NCI-H1092 treated with DMSO at 0.1 percent for 48 hours (cell line): ENCODE measurements at regions not wholly inside any gene's neighbourhood (a gene's known extent, or its start where the extent isn't known, plus 50 kb on each side); places are given as distances from the start of the nearest gene placed in this dataset.

Experiments used
- DNase-seq: peaks from one replicate; lab custom pipeline; 2025; lab: John Stamatoyannopoulos, UW

- DNase-seq, result no peak
Observed at GRCh38 chr7:53965716-53966115, 576.5 kb upstream of the VSTM2A start.

- no peak for DNase-seq
Observed at GRCh38 chr7:53983480-53983879, 558.7 kb upstream of the VSTM2A start.

- no peak for DNase-seq
Observed at GRCh38 chr7:53984776-53985175, 557.4 kb upstream of the VSTM2A start.

DNA sequence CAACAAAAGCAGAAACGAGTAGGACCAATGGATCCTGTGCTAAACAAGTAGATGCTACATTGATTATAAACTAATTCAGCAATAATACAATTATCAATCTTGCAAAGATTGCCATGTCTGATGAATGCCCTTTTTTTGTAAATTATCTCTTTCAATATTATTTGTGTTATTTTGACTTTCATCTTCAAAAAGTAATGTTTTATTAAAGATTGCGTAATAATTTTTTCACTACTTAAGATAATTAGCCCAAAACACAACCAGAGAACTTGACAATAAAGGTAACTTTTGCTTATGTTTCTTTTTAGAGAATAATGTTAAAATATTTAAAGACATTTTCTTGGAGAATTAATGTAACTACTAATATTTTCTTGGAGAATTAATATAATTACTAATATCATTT, 553.8 kb upstream of the VSTM2A start:
- DNase-seq, result no peak

- DNase-seq, result no peak
Observed at GRCh38 chr7:53993224-53993623, 549.0 kb upstream of the VSTM2A start.

GRCh38 chr7:53996876-53997275, 545.3 kb upstream of the VSTM2A start:
- DNase-seq, result no peak

DNA sequence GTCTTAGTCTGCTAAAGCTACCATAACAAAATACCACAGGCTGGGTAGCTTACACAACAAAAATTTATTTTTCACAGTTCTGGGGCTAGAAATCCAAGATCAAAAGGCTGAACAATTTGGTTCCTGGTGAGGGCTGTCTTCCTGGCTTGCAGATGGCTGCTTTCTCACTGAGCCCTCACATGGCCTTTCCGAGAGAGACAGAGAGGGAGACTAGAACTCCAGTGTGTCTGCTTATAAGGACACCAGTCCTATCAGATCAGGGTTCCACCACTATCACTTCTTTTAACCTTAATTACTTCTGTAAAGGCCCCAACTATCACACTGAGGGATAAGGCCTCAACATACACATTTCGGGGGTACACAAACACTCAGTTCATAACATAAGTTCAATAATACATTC, 527.4 kb upstream of the VSTM2A start:
- no peak for DNase-seq

DNA sequence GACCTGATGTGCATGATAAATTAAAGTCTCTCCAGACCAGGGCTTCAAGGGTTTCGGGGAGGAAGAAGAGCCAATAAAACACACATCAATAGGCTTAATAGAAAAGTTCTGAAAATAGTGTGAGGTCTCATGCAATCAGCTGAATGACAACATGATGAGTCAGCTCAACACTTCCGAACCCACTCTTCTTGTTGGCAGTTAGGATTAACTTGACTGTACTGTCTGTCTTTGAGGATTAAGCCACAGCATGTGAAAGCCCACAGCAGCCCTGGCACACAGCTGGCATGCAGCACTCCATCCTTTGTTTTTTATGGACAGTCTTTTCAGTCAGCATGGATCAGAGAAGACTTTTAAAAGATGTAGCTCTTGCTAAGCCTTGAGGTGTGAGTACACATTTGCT, 526.9 kb upstream of the VSTM2A start:
- DNase-seq, result no peak

DNA sequence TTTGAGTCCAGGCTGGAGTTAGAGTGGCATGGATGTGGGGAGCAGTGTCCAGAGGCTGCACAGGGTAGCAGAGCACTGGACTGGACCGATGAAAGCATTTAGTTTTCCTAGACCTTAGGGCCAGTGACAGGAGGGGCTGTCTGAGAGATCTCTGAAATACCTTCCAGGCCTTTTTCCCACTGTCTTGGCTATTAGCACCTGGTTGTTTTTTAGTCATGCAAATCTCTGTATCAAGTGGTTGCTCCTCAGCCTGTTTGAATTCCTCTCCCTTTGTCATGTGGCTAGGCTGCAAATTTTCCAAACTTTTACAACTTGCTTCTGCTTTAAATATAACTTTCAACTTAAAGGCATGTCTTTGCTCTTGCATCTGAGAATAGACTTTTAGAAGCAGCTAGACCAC, 504.3 kb upstream of the VSTM2A start:
- no peak for DNase-seq

DNA sequence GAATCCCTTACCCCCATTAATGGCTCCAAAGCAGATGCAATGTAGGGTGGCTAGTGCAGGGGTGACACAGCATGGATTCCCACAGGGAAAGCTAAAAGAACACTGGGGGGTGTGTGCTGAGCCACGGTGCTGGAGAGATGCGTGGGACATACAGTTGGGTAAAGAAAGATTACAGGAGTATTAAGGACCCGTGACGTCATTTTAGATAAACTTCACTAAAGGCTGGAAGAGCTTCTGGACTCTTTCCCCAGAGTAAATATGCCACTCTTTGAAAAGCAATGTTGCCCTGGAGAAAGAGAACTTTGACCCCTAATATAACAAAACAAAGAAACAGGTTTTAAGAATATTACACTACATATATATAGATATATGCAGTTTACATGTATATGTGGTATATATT, 481.5 kb upstream of the VSTM2A start:
- DNase-seq, result no peak

GRCh38 chr7:54066643-54067042, 475.5 kb upstream of the VSTM2A start:
- no peak for DNase-seq

- DNase-seq, result no peak
Observed at GRCh38 chr7:54069843-54070242, 472.3 kb upstream of the VSTM2A start.

- no peak for DNase-seq
Observed at GRCh38 chr7:54072710-54073109, 469.5 kb upstream of the VSTM2A start.

DNA sequence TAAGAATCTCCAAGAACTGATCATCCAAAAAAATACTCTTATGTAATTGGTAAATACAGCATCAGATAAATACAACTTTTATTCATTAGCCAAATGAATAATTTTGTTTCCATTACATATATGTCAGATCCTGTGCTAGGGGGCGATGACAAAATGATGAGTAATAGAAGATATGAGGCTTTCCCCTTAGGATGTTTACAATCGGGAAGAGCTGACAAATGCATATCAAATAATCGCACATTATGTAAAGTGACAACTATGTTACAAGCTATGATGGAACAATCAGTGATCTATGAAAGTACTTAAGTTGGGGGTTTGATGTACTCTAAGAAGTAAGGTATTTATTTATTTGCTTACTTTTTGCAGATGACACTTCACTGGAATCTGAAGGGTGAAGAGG, 465.6 kb upstream of the VSTM2A start:
- no peak for DNase-seq

DNA sequence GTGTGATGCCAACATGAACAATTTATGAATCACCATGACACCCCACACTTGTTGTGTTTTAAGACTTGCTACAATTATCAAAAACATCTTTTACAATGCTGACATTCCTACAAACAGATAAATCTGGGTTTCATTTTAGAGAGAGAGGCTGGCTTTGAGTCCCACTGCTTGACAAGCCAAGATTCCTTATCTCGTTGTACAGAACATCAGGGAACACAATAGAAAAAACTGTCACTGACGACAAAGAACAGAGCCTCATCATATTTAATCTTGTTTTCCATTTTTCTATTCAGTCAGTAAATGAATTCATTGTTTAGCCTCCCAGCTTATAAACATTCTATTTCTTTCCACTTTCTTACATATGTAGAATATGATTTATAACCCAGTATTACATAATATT, 461.6 kb upstream of the VSTM2A start:
- DNase-seq, result no peak

GRCh38 chr7:54080971-54081370, 461.2 kb upstream of the VSTM2A start:
- no peak for DNase-seq

DNA sequence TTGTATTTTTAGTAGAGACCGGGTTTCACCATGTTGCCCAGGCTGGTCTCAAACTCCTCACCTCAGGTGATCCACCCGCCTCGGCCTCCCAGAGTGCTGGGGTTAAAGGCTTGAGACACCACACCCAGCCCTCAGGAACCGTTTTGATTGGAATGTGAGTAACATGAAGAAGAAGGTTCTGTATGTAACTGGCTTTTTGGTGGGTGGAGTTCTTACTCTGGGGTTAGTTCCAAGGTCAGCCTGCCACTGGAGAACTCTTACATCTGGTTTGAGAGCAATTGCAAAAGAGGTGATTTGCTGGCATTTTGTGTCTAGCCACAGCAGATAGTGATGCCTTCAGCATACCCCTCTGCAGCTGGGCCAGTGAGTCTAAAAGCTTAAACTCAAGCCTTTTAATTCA, 457.8 kb upstream of the VSTM2A start:
- no peak for DNase-seq

- DNase-seq, result no peak
Observed at GRCh38 chr7:54090652-54091213, 451.4 kb upstream of the VSTM2A start.

GRCh38 chr7:54091322-54091721, 450.9 kb upstream of the VSTM2A start:
- no peak for DNase-seq

GRCh38 chr7:54097886-54098285, 444.3 kb upstream of the VSTM2A start:
- DNase-seq, result no peak

- no peak for DNase-seq
Observed at GRCh38 chr7:54109501-54109900, 432.7 kb upstream of the VSTM2A start.

- no peak for DNase-seq
Observed at GRCh38 chr7:54111814-54112511, 430.2 kb upstream of the VSTM2A start.

DNA sequence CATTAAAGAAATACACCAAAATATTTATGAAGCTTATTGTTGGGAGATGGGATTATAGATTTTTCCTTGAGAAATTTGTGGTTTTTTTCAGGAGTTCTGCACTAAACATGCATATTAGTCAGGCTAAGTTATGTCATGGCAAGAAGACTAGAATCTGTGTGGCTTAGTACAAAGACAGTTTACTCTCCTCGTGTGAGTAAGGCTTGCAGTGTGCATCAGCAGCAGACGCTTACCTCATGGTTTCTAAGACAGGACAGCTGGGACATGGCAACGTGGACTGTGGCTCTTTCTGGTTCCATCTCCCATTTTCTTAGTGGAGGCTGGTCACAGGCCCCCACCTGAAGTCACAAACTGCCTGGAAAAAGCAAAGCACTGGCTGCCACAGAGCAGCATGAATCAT, 429.6 kb upstream of the VSTM2A start:
- no peak for DNase-seq

- no peak for DNase-seq
Observed at GRCh38 chr7:54115028-54115763, 427.0 kb upstream of the VSTM2A start.
